GM23338 (cell line): ENCODE measurements at regions not wholly inside any gene's neighbourhood (a gene's known extent, or its start where the extent isn't known, plus 50 kb on each side); places are given as distances from the start of the nearest gene placed in this dataset.

ENCODE experiments used
- CREB1 ChIP-seq: fragments of 250-450 bp; sonication (Bioruptor Pico); IDR thresholded peaks from 2 replicates; pipeline ENCODE4 v1.5.0; 2020; ENCODE audit warnings: low read depth, mild to moderate bottlenecking, moderate library complexity
- CTCF ChIP-seq, 2 experiments: fragments of 200-600 bp in 1 of 2; sonication (generic) in 1 of 2; conservative IDR thresholded peaks; 2 replicates each; pipeline versions ENCODE4 v1.5.1 to v1.6.1; 2016 to 2017; ENCODE audit warnings: antibody characterized with exemption in 2 of 2, low read depth in 2 of 2, mild to moderate bottlenecking in 2 of 2, moderate library complexity in 1 of 2
- ETS1 ChIP-seq: IDR thresholded peaks from 2 replicates; pipeline ENCODE4 v1.6.1; 2016; ENCODE audit warnings: antibody characterized with exemption
- EZH2 ChIP-seq: fragments of 200-600 bp; sonication (generic); IDR thresholded peaks from one replicate; pipeline ENCODE4 v1.8.0; 2017; ENCODE audit warnings: antibody characterized with exemption, mild to moderate bottlenecking, low read depth; ENCODE audit not compliant: unreplicated experiment
- EZH2phosphoT487 ChIP-seq: fragments of 200-600 bp; sonication (generic); IDR thresholded peaks from one replicate; pipeline ENCODE4 v1.8.1; 2018; ENCODE audit warnings: antibody characterized with exemption; ENCODE audit not compliant: unreplicated experiment
- JUNB ChIP-seq: IDR thresholded peaks from one replicate; pipeline ENCODE4 v1.6.1; 2016; ENCODE audit warnings: antibody characterized with exemption; ENCODE audit not compliant: unreplicated experiment
- NANOG ChIP-seq: IDR thresholded peaks from 2 replicates; pipeline ENCODE4 v1.6.1; 2016; ENCODE audit warnings: antibody characterized with exemption, borderline replicate concordance
- POLR2AphosphoS5 ChIP-seq: IDR thresholded peaks from 2 replicates; pipeline ENCODE4 v1.6.1; 2016; ENCODE audit warnings: antibody characterized with exemption, low read depth
- REST ChIP-seq: IDR thresholded peaks from one replicate; pipeline ENCODE4 v1.6.1; 2018; ENCODE audit warnings: antibody characterized with exemption; ENCODE audit not compliant: unreplicated experiment
- ZNF114 ChIP-seq: fragments of 250-450 bp; sonication (Bioruptor Pico); IDR thresholded peaks from 2 replicates; pipeline ENCODE4 v1.5.0; 2020; ENCODE audit warnings: mild to moderate bottlenecking, moderate library complexity
- ZNF331 ChIP-seq: fragments of 250-450 bp; sonication (Bioruptor Pico); IDR thresholded peaks from 2 replicates; pipeline ENCODE4 v1.5.0; 2020; ENCODE audit warnings: low read depth, mild to moderate bottlenecking, moderate library complexity

- TF ChIP-seq CTCF (conservative IDR thresholded peaks at IDR 0.05; ENCODE audit: low read depth in 2 of 2) (no peak), EZH2 (no peak), POLR2AphosphoS5 (no peak), EZH2phosphoT487 (no peak), ETS1 (no peak), CREB1 (CRISPR knock-in tag) (no peak), JUNB (no peak), NANOG (no peak), REST (no peak), ZNF114 (no peak), ZNF331 (no peak)
Observed at GRCh38 chr19:29266603-29267002, 53.7 kb upstream of the UQCRFS1 start.
